ENCODE measurements at regions not wholly inside any gene's neighbourhood (a gene's known extent, or its start where the extent isn't known, plus 50 kb on each side); places are given as distances from the start of the nearest gene placed in this dataset.

- RAD21 ChIA-PET (ENCODE audit: low non-redundant PET in 1 of 2, low total read pairs in 2 of 2, uncharacterized antibody in 2 of 2, unreplicated experiment in 2 of 2), result no interaction called here
- TF ChIP-seq EGR1 (IDR thresholded peaks at IDR 0.05; ENCODE audit: low read depth), result no peak
- TF ChIP-seq ZNF274 (IDR thresholded peaks at IDR 0.05; ENCODE audit: low read depth, low read length), result no peak
- Histone ChIP-seq H3K27ac (ENCODE audit: low read depth, low read length) (no peak overlapping the region), H3K9ac (ENCODE audit: low read length) (no peak overlapping the region), H3K4me2 (ENCODE audit: low read length) (no peak overlapping the region), H3K79me2 (ENCODE audit: insufficient read depth, low read length) (no peaks in the 10 kb centered on the region), H3K27me3 (ENCODE audit: insufficient read depth, low read length) (0 out of 2 replicates have a peak, but pooled peaks cover 3% of the 10 kb centered on the region), H2AFZ (ENCODE audit: low read depth, low read length, poor library complexity, severe bottlenecking) (no peak overlapping the region), H3K4me3 (replicated peaks in 1 of 2; ENCODE audit: low read depth in 1 of 2, low read length in 2 of 2) (no peak overlapping the region), H3K9me3 (ENCODE audit: control insufficient read depth in 1 of 2, insufficient read depth in 1 of 2, low read depth in 1 of 2, low read length in 2 of 2) (no peaks in the 10 kb centered on the region; a peak in 1 of 4 replicates), H3K36me3 (ENCODE audit: control insufficient read depth in 1 of 2, insufficient read depth in 2 of 2, low read length in 2 of 2) (no peaks in the 10 kb centered on the region), H3K4me1 (ENCODE audit: control insufficient read depth in 1 of 2, insufficient read depth in 2 of 2, low read length in 2 of 2) (no peaks in the 10 kb centered on the region), H3K9me2 (ENCODE audit: insufficient read depth) (no peaks in the 10 kb centered on the region), H4K20me1 (ENCODE audit: insufficient read depth) (no peaks in the 10 kb centered on the region)
- no peak for DNase-seq (ENCODE audit: low read depth, low spot score)
- BruUV-seq (replicated peaks), result no TSS peak
- no peak for ATAC-seq
- intact Hi-C loops (cut with micrococcal nuclease), result no loop called here
- CTCF ChIA-PET, result no interaction called here
- POLR2A ChIA-PET, result no interaction called here
Measured at GRCh38 chr1:90344963-90345730, 350.2 kb downstream of the ZNF326 start.

GRCh38 chr1:90341516-90341915 lies 346.6 kb downstream of the ZNF326 start:
- ChIA-PET POLR2A (no interaction called here), RAD21 (ENCODE audit: low non-redundant PET in 1 of 2, low total read pairs in 2 of 2, uncharacterized antibody in 2 of 2, unreplicated experiment in 2 of 2) (no interaction called here), CTCF (no interaction called here)
- Histone ChIP-seq H3K4me3 (replicated peaks in 1 of 2; ENCODE audit: low read depth in 1 of 2, low read length in 2 of 2) (no peak overlapping the region), H4K20me1 (ENCODE audit: insufficient read depth) (no peaks in the 10 kb centered on the region; the same call in 1 of the 2 replicates), H3K4me1 (ENCODE audit: control insufficient read depth in 1 of 2, insufficient read depth in 2 of 2, low read length in 2 of 2) (no peaks in the 10 kb centered on the region), H3K27me3 (ENCODE audit: insufficient read depth, low read length) (0 out of 2 replicates have a peak, but pooled peaks cover 3% of the 10 kb centered on the region), H2AFZ (ENCODE audit: low read depth, low read length, poor library complexity, severe bottlenecking) (no peak overlapping the region), H3K9ac (ENCODE audit: low read length) (no peak overlapping the region), H3K79me2 (ENCODE audit: insufficient read depth, low read length) (no peaks in the 10 kb centered on the region), H3K27ac (ENCODE audit: low read depth, low read length) (no peak overlapping the region), H3K4me2 (ENCODE audit: low read length) (no peak overlapping the region), H3K9me3 (ENCODE audit: control insufficient read depth in 1 of 2, insufficient read depth in 1 of 2, low read depth in 1 of 2, low read length in 2 of 2) (no peaks in the 10 kb centered on the region), H3K9me2 (ENCODE audit: insufficient read depth) (no peaks in the 10 kb centered on the region), H3K36me3 (ENCODE audit: control insufficient read depth in 1 of 2, insufficient read depth in 2 of 2, low read length in 2 of 2) (no peaks in the 10 kb centered on the region)
- intact Hi-C loops (cut with micrococcal nuclease), result no loop called here
- DNase-seq (ENCODE audit: low read depth, low spot score), result no peak
- BruUV-seq (replicated peaks), result no TSS peak
- TF ChIP-seq CEBPB (IDR thresholded peaks at IDR 0.05; ENCODE audit: low read depth) (no peak), SRF (IDR thresholded peaks at IDR 0.05; ENCODE audit: low read depth) (no peak), MAX (IDR thresholded peaks at IDR 0.05) (no peak), RAD21 (IDR thresholded peaks at IDR 0.05; ENCODE audit: low read depth) (no peak), ZFX (IDR thresholded peaks at IDR 0.05) (no peak), ZBTB33 (IDR thresholded peaks at IDR 0.05; ENCODE audit: extremely low read depth, insufficient replicate concordance, low read length) (no peak), YY1 (IDR thresholded peaks at IDR 0.05; ENCODE audit: extremely low read depth, insufficient replicate concordance, low read depth, low read length) (no peak), ZNF274 (IDR thresholded peaks at IDR 0.05; ENCODE audit: low read depth, low read length) (no peak)
- ATAC-seq, result no peak
